Caco-2 (cell line): ENCODE measurements at regions not wholly inside any gene's neighbourhood (a gene's known extent, or its start where the extent isn't known, plus 50 kb on each side); places are given as distances from the start of the nearest gene placed in this dataset.

Source experiments
- BruUV-seq: library from RNA; stranded (reverse); fragments of 400-500 nt; replicated peaks from 2 replicates; lab custom pipeline; 2021; lab: Mats Ljungman, UMichigan
- CTCF ChIA-PET: fragments of 300-600 bp; sonication (Branson Sonifier 250); formaldehyde crosslinking; loops from one replicate; lab custom pipeline; 2022; ENCODE audit warnings: antibody characterized with exemption; lab: Charles Lee
- POLR2A ChIA-PET: fragments of 300-600 bp; sonication (Branson Sonifier 250); formaldehyde crosslinking; loops from one replicate; lab custom pipeline; 2022; ENCODE audit warnings: antibody characterized with exemption; lab: Charles Lee
- DNase-seq, 2 experiments: peaks; one replicate each; pipeline versions ENCODE4 v3.0.0 to v3.0.0-alpha.2; 2020 to 2022
- H3K27me3 ChIP-seq: replicated peaks from 2 replicates; pipeline ENCODE4 v1.6.0; 2011; ENCODE audit warnings: low read length; ENCODE audit not compliant: control insufficient read depth, insufficient read depth
- H3K36me3 ChIP-seq: 2 replicates; pipeline ENCODE4 v1.5.1; 2011; ENCODE audit warnings: low read length; ENCODE audit not compliant: control insufficient read depth, insufficient read depth
- H3K4me1 ChIP-seq: fragments of 250-450 bp; sonication (Bioruptor Pico); 2 replicates; pipeline ENCODE4 v1.5.1; 2020; ENCODE audit warnings: mild to moderate bottlenecking
- H3K4me3 ChIP-seq: 2 replicates; pipeline ENCODE4 v1.5.1; 2011; ENCODE audit warnings: low read depth, mild to moderate bottlenecking, control low read depth, low read length
- H3K9me3 ChIP-seq: fragments of 250-450 bp; sonication (Bioruptor Pico); 2 replicates; pipeline ENCODE4 v1.5.1; 2020; ENCODE audit warnings: mild to moderate bottlenecking, moderate library complexity
- H3K27ac Mint-ChIP-seq: one replicate; pipeline ENCODE4 v1.8.0; 2022; ENCODE audit warnings: mixed read lengths; ENCODE audit not compliant: unreplicated experiment
- H3K27me3 Mint-ChIP-seq: one replicate; pipeline ENCODE4 v1.8.0; 2022; ENCODE audit warnings: mixed read lengths; ENCODE audit not compliant: insufficient read depth, unreplicated experiment
- H3K36me3 Mint-ChIP-seq: one replicate; pipeline ENCODE4 v1.8.0; 2022; ENCODE audit warnings: mild to moderate bottlenecking, mixed read lengths; ENCODE audit not compliant: insufficient read depth, unreplicated experiment
- H3K4me1 Mint-ChIP-seq: one replicate; pipeline ENCODE4 v1.8.0; 2022; ENCODE audit warnings: low read depth, mixed read lengths; ENCODE audit not compliant: unreplicated experiment
- H3K4me3 Mint-ChIP-seq: one replicate; pipeline ENCODE4 v1.8.0; 2022; ENCODE audit warnings: mild to moderate bottlenecking, moderate library complexity, mixed read lengths; ENCODE audit not compliant: unreplicated experiment
- H3K9me3 Mint-ChIP-seq: one replicate; pipeline ENCODE4 v1.8.0; 2022; ENCODE audit warnings: mixed read lengths; ENCODE audit not compliant: unreplicated experiment
- CTCF ChIP-seq, 2 experiments: fragments of 200-600 bp in 1 of 2; IDR thresholded peaks; 1 replicate in 1 of 2; 2 replicates in 1 of 2; pipeline versions ENCODE4 v1.5.1 to v1.8.0; 2011 to 2022; ENCODE audit warnings: antibody characterized with exemption in 1 of 2, control low read depth in 1 of 2, inconsistent platforms in 1 of 2, low read depth in 1 of 2, low read length in 1 of 2, mild to moderate bottlenecking in 1 of 2, moderate library complexity in 1 of 2; ENCODE audit not compliant: insufficient read depth in 1 of 2, severe bottlenecking in 1 of 2, unreplicated experiment in 1 of 2
- intact Hi-C: fragments of 100-400 bp; cut with micrococcal nuclease; formaldehyde crosslinking; loops from one replicate; pipeline ENCODE4 v1.10.0; 2022; ENCODE audit not compliant: unreplicated experiment

GRCh38 chr15:77716632-77717332 lies 84.1 kb upstream of the LINGO1 start:
- no TSS peak for BruUV-seq
- H3K36me3 ChIP-seq = no peaks in the 10 kb centered on the region
- no peaks in the 10 kb centered on the region for H3K9me3 ChIP-seq
- no peaks in the 10 kb centered on the region for H3K27me3 ChIP-seq
- Mint-ChIP-seq H3K36me3 (no peaks in the 10 kb centered on the region), H3K4me3 (no peak overlapping the region), H3K27me3 (peaks cover 39% of the 10 kb centered on the region), H3K9me3 (no peaks in the 10 kb centered on the region), H3K27ac (no peak overlapping the region), H3K4me1 (no peaks in the 10 kb centered on the region)
- no peak overlapping the region for H3K4me3 ChIP-seq
- no peak for TF ChIP-seq CTCF (IDR thresholded peaks at IDR 0.05; ENCODE audit: insufficient read depth in 1 of 2, low read depth in 1 of 2, low read length in 1 of 2, severe bottlenecking in 1 of 2, unreplicated experiment in 1 of 2)
- ChIA-PET CTCF (interaction anchor here (0.7 kb wide), 1 partner anchor 11 kb away, joined by 3 read pairs; no protein-coding TSS in a partner anchor), POLR2A (no interaction called here)
- no peaks in the 10 kb centered on the region for H3K4me1 ChIP-seq
- DNase-seq = no peak
- intact Hi-C loops = no loop called here

GRCh38 chr15:77715860-77716259 lies 83.1 kb upstream of the LINGO1 start:
- no peak overlapping the region for H3K27ac Mint-ChIP-seq
- H3K4me1 Mint-ChIP-seq = no peaks in the 10 kb centered on the region
- no peaks in the 10 kb centered on the region for H3K36me3 Mint-ChIP-seq
- H3K27me3 Mint-ChIP-seq = peaks cover 39% of the 10 kb centered on the region
- Histone ChIP-seq H3K9me3 (no peaks in the 10 kb centered on the region), H3K4me3 (no peak overlapping the region), H3K4me1 (no peaks in the 10 kb centered on the region), H3K36me3 (no peaks in the 10 kb centered on the region), H3K27me3 (no peaks in the 10 kb centered on the region)
- ChIA-PET CTCF (no interaction called here), POLR2A (no interaction called here)
- intact Hi-C loops = no loop called here
- H3K4me3 Mint-ChIP-seq = no peak overlapping the region
- DNase-seq = no peak
- no peak for TF ChIP-seq CTCF (IDR thresholded peaks at IDR 0.05; ENCODE audit: insufficient read depth in 1 of 2, low read depth in 1 of 2, low read length in 1 of 2, severe bottlenecking in 1 of 2, unreplicated experiment in 1 of 2)
- no peaks in the 10 kb centered on the region for H3K9me3 Mint-ChIP-seq
- no TSS peak for BruUV-seq

- TF ChIP-seq CTCF (IDR thresholded peaks at IDR 0.05; ENCODE audit: insufficient read depth in 1 of 2, low read depth in 1 of 2, low read length in 1 of 2, severe bottlenecking in 1 of 2, unreplicated experiment in 1 of 2) = no peak
- Mint-ChIP-seq H3K4me1 (no peaks in the 10 kb centered on the region), H3K27ac (no peak overlapping the region), H3K4me3 (no peak overlapping the region), H3K27me3 (peaks cover 39% of the 10 kb centered on the region), H3K36me3 (no peaks in the 10 kb centered on the region), H3K9me3 (no peaks in the 10 kb centered on the region)
- H3K27me3 ChIP-seq = no peaks in the 10 kb centered on the region
- H3K4me3 ChIP-seq = no peak overlapping the region
- DNase-seq = no peak
- intact Hi-C loops = no loop called here
- CTCF ChIA-PET = no interaction called here
- BruUV-seq = no TSS peak
- H3K4me1 ChIP-seq = no peaks in the 10 kb centered on the region
- POLR2A ChIA-PET = no interaction called here
- no peaks in the 10 kb centered on the region for H3K36me3 ChIP-seq
- H3K9me3 ChIP-seq = no peaks in the 10 kb centered on the region
Observed at GRCh38 chr15:77715051-77715450, 82.3 kb upstream of the LINGO1 start.
